ENCODE measurements at regions not wholly inside any gene's neighbourhood (a gene's known extent, or its start where the extent isn't known, plus 50 kb on each side); places are given as distances from the start of the nearest gene placed in this dataset.

DNA sequence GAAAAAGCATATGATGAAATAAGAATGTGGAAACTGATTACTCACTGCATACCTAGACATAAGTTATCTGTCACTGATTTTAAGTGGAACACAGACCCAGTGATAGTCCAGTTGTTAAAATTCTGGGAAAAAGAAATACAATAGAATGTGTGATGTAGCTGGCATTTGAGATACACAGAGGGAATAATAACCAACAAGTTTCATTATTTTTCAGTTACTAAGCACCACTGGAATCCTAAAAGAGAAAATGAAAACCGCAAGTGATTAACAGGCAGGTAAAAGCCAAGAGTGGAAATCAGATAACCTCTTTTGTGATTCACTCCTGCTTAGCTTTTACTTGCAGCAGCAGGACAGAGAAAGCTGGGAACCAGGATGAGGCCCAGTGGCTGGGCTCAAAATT is 994.0 kb upstream of the SEMA6A start:
- TF ChIP-seq POLR2A (IDR thresholded peaks at IDR 0.05; ENCODE audit: low read depth, low read length) (no peak), POLR2AphosphoS5 (IDR thresholded peaks at IDR 0.05; ENCODE audit: low read depth, low read length) (no peak)

All from GM12892 (cell line).